SK-N-SH treated with all-trans-retinoic acid at 6 μM for 48 hours (cell line): ENCODE measurements at regions not wholly inside any gene's neighbourhood (a gene's known extent, or its start where the extent isn't known, plus 50 kb on each side); places are given as distances from the start of the nearest gene placed in this dataset.

Source experiments
- ATAC-seq: fragments of 200-7000 bp; cut with Tn5 transposase; 3 replicates; pipeline ENCODE4 v1.9.1; 2020; ENCODE audit warnings: mild to moderate bottlenecking, moderate library complexity
- ARNTL ChIP-seq: fragments of 450-650 bp; formaldehyde crosslinking; IDR thresholded peaks from 2 replicates; pipeline ENCODE4 v1.5.0; 2020; ENCODE audit warnings: low read depth, mild to moderate bottlenecking, moderate library complexity, borderline replicate concordance
- BACH2 ChIP-seq: fragments of 250-450 bp; sonication (Bioruptor Pico); IDR thresholded peaks from 2 replicates; pipeline ENCODE4 v1.9.0; 2021; ENCODE audit warnings: mild to moderate bottlenecking, borderline replicate concordance
- CSDC2 ChIP-seq: fragments of 250-450 bp; sonication (Bioruptor Pico); IDR thresholded peaks from 2 replicates; pipeline ENCODE4 v1.5.0; 2020; ENCODE audit warnings: mild to moderate bottlenecking, moderate library complexity
- ESRRG ChIP-seq: fragments of 250-450 bp; sonication (Bioruptor Pico); IDR thresholded peaks from 2 replicates; pipeline ENCODE4 v1.6.1; 2021; ENCODE audit warnings: mild to moderate bottlenecking
- GLIS3 ChIP-seq: fragments of 250-450 bp; sonication (Bioruptor Pico); IDR thresholded peaks from 2 replicates; pipeline ENCODE4 v1.5.0; 2020; ENCODE audit warnings: mild to moderate bottlenecking, moderate library complexity
- ISL1 ChIP-seq: fragments of 250-450 bp; sonication (Bioruptor Pico); IDR thresholded peaks from 2 replicates; pipeline ENCODE4 v2.1.2; 2022; ENCODE audit warnings: mild to moderate bottlenecking, moderate library complexity
- OSR1 ChIP-seq: fragments of 250-450 bp; sonication (Bioruptor Pico); IDR thresholded peaks from 2 replicates; pipeline ENCODE4 v1.8.0; 2022; ENCODE audit warnings: moderate library complexity, mild to moderate bottlenecking, inconsistent platforms
- PPARA ChIP-seq: fragments of 250-450 bp; sonication (Bioruptor Pico); IDR thresholded peaks from 2 replicates; pipeline ENCODE4 v1.5.0; 2020; ENCODE audit warnings: mild to moderate bottlenecking, borderline replicate concordance
- RARB ChIP-seq: fragments of 250-450 bp; sonication (Bioruptor Pico); IDR thresholded peaks from 2 replicates; pipeline ENCODE4 v1.8.0; 2021; ENCODE audit warnings: mild to moderate bottlenecking, moderate library complexity
- SNAI2 ChIP-seq: fragments of 250-450 bp; sonication (Bioruptor Pico); IDR thresholded peaks from 2 replicates; pipeline ENCODE4 v1.5.0; 2020; ENCODE audit warnings: mild to moderate bottlenecking, moderate library complexity
- TCF4 ChIP-seq: fragments of 250-450 bp; sonication (Bioruptor Pico); IDR thresholded peaks from 2 replicates; pipeline ENCODE4 v1.8.0; 2021; ENCODE audit warnings: mild to moderate bottlenecking, moderate library complexity, borderline replicate concordance
- TOX ChIP-seq: fragments of 250-450 bp; sonication (Bioruptor Pico); IDR thresholded peaks from 2 replicates; pipeline ENCODE4 v1.8.0; 2021; ENCODE audit warnings: mild to moderate bottlenecking, moderate library complexity, borderline replicate concordance
- ZC3H10 ChIP-seq: fragments of 250-450 bp; sonication (Bioruptor Pico); IDR thresholded peaks from 2 replicates; pipeline ENCODE4 v1.5.1; 2021; ENCODE audit warnings: mild to moderate bottlenecking, moderate library complexity
- ZFP3 ChIP-seq: fragments of 250-450 bp; sonication (Bioruptor Pico); IDR thresholded peaks from 2 replicates; pipeline ENCODE4 v1.5.0; 2020; ENCODE audit warnings: mild to moderate bottlenecking, moderate library complexity
- ZFP30 ChIP-seq: fragments of 450-650 bp; formaldehyde crosslinking; IDR thresholded peaks from 2 replicates; pipeline ENCODE4 v1.5.0; 2022; ENCODE audit warnings: mild to moderate bottlenecking, moderate library complexity
- ZNF565 ChIP-seq: fragments of 450-650 bp; formaldehyde crosslinking; conservative IDR thresholded peaks from 2 replicates; pipeline ENCODE4 v1.5.0; 2020; ENCODE audit warnings: low read depth, mild to moderate bottlenecking, moderate library complexity
- ZNF70 ChIP-seq: fragments of 450-650 bp; formaldehyde crosslinking; IDR thresholded peaks from 2 replicates; pipeline ENCODE4 v1.5.0; 2020; ENCODE audit warnings: mild to moderate bottlenecking, moderate library complexity
- ZNF8 ChIP-seq: fragments of 450-650 bp; formaldehyde crosslinking; IDR thresholded peaks from 2 replicates; pipeline ENCODE4 v1.5.0; 2020; ENCODE audit warnings: mild to moderate bottlenecking, moderate library complexity
- TF ChIP-seq, protein P1 (sequence below): fragments of 250-450 bp; sonication (Bioruptor Pico); IDR thresholded peaks from 2 replicates; pipeline ENCODE4 v1.5.1; 2021; ENCODE audit warnings: mild to moderate bottlenecking, moderate library complexity
- TF ChIP-seq, protein P2 (sequence below): fragments of 250-450 bp; sonication (Bioruptor Pico); IDR thresholded peaks from 2 replicates; pipeline ENCODE4 v1.5.0; 2020; ENCODE audit warnings: mild to moderate bottlenecking, moderate library complexity
- TF ChIP-seq, protein P3 (sequence below): fragments of 250-450 bp; sonication (Bioruptor Pico); IDR thresholded peaks from 2 replicates; pipeline ENCODE4 v1.8.0; 2021; ENCODE audit warnings: low read depth, mild to moderate bottlenecking, moderate library complexity, borderline replicate concordance
- TF ChIP-seq, protein P4 (sequence below): fragments of 250-450 bp; sonication (Bioruptor Pico); IDR thresholded peaks from 2 replicates; pipeline ENCODE4 v1.5.1; 2020; ENCODE audit warnings: low read depth, mild to moderate bottlenecking, moderate library complexity
- TF ChIP-seq, protein P5 (sequence below): fragments of 250-450 bp; sonication (Bioruptor Pico); IDR thresholded peaks from 2 replicates; pipeline ENCODE4 v1.8.0; 2020; ENCODE audit warnings: mild to moderate bottlenecking, moderate library complexity, borderline replicate concordance

DNA sequence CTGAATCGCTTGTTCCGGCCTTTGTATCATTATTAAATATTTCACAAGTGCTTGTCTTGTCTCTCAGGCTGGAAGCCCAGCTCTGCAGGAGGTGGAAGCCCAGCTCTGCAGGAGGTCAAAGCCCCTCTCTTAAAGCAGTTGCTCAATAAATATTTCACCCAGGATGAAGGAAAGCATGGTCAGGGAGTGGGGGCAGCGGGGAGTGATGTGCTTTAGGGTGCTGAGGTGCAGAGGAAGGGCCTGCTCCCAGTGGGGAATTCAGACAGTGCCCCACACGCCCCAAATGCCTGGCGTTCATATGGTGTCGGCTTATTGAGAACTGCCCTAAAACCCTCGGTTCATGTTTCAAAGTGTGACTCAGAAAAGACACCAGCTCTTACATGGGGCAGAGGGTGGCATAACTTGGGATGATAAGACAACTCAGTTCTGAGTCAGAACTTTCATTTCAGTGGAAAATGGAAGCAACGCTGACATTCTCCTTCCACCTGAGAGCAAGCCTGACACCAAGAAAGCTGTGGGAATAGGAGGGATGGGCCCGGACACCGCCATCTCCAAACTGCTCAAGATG, 114.3 kb upstream of the DAP start:
- no peak for TF ChIP-seq SNAI2 (CRISPR knock-in tag)
- no peak for TF ChIP-seq ARNTL (CRISPR knock-in tag)
- TF ChIP-seq ZNF70 (CRISPR knock-in tag): no peak
- no peak for TF ChIP-seq ISL1 (CRISPR knock-in tag)
- no peak for TF ChIP-seq ZFP30 (CRISPR knock-in tag)
- no peak for TF ChIP-seq PPARA (CRISPR knock-in tag)
- TF ChIP-seq TCF4 (CRISPR knock-in tag): no peak
- no peak for TF ChIP-seq ESRRG (CRISPR knock-in tag)
- TF ChIP-seq ZNF8 (CRISPR knock-in tag): no peak
- no peak for TF ChIP-seq ZNF565 (CRISPR knock-in tag)
- TF ChIP-seq GLIS3 (CRISPR knock-in tag): no peak
- TF ChIP-seq, protein P1, sequence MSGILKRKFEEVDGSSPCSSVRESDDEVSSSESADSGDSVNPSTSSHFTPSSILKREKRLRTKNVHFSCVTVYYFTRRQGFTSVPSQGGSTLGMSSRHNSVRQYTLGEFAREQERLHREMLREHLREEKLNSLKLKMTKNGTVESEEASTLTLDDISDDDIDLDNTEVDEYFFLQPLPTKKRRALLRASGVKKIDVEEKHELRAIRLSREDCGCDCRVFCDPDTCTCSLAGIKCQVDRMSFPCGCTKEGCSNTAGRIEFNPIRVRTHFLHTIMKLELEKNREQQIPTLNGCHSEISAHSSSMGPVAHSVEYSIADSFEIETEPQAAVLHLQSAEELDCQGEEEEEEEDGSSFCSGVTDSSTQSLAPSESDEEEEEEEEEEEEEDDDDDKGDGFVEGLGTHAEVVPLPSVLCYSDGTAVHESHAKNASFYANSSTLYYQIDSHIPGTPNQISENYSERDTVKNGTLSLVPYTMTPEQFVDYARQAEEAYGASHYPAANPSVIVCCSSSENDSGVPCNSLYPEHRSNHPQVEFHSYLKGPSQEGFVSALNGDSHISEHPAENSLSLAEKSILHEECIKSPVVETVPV (CRISPR knock-in tag): no peak
- TF ChIP-seq ZFP3 (CRISPR knock-in tag): no peak
- TF ChIP-seq, protein P2, sequence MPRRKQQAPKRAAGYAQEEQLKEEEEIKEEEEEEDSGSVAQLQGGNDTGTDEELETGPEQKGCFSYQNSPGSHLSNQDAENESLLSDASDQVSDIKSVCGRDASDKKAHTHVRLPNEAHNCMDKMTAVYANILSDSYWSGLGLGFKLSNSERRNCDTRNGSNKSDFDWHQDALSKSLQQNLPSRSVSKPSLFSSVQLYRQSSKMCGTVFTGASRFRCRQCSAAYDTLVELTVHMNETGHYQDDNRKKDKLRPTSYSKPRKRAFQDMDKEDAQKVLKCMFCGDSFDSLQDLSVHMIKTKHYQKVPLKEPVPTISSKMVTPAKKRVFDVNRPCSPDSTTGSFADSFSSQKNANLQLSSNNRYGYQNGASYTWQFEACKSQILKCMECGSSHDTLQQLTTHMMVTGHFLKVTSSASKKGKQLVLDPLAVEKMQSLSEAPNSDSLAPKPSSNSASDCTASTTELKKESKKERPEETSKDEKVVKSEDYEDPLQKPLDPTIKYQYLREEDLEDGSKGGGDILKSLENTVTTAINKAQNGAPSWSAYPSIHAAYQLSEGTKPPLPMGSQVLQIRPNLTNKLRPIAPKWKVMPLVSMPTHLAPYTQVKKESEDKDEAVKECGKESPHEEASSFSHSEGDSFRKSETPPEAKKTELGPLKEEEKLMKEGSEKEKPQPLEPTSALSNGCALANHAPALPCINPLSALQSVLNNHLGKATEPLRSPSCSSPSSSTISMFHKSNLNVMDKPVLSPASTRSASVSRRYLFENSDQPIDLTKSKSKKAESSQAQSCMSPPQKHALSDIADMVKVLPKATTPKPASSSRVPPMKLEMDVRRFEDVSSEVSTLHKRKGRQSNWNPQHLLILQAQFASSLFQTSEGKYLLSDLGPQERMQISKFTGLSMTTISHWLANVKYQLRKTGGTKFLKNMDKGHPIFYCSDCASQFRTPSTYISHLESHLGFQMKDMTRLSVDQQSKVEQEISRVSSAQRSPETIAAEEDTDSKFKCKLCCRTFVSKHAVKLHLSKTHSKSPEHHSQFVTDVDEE (CRISPR knock-in tag): no peak
- TF ChIP-seq, protein P3, sequence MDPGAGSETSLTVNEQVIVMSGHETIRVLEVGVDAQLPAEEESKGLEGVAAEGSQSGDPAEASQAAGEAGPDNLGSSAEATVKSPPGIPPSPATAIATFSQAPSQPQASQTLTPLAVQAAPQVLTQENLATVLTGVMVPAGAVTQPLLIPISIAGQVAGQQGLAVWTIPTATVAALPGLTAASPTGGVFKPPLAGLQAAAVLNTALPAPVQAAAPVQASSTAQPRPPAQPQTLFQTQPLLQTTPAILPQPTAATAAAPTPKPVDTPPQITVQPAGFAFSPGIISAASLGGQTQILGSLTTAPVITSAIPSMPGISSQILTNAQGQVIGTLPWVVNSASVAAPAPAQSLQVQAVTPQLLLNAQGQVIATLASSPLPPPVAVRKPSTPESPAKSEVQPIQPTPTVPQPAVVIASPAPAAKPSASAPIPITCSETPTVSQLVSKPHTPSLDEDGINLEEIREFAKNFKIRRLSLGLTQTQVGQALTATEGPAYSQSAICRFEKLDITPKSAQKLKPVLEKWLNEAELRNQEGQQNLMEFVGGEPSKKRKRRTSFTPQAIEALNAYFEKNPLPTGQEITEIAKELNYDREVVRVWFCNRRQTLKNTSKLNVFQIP: no peak
- TF ChIP-seq ZC3H10 (CRISPR knock-in tag): no peak
- TF ChIP-seq, protein P4, sequence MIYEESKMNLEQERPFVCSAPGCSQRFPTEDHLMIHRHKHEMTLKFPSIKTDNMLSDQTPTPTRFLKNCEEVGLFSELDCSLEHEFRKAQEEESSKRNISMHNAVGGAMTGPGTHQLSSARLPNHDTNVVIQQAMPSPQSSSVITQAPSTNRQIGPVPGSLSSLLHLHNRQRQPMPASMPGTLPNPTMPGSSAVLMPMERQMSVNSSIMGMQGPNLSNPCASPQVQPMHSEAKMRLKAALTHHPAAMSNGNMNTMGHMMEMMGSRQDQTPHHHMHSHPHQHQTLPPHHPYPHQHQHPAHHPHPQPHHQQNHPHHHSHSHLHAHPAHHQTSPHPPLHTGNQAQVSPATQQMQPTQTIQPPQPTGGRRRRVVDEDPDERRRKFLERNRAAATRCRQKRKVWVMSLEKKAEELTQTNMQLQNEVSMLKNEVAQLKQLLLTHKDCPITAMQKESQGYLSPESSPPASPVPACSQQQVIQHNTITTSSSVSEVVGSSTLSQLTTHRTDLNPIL (CRISPR knock-in tag): no peak
- TF ChIP-seq CSDC2 (CRISPR knock-in tag): no peak
- no peak for TF ChIP-seq TOX (CRISPR knock-in tag)
- peak; percentile 72 for ATAC-seq

DNA sequence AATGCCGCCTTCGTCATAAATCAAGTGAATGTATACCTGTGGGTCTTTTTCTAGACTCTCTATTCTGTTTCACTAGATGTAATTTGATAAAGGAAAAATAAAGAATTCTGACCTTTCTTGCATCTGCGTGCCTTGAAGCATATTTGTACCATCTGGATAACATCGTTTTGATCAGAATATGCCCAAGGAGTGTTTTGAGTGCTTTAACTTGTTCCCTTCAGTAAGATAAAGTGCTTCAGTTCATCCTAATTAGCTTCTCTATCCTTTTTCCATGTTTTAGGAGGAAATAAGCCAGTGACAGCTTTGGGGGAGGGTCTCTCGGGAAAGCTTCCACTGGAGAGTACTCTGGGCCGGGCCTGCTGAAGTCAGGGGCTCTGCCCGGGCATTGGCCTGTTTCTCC, 113.5 kb upstream of the DAP start:
- ATAC-seq: peak; percentile 55

DNA sequence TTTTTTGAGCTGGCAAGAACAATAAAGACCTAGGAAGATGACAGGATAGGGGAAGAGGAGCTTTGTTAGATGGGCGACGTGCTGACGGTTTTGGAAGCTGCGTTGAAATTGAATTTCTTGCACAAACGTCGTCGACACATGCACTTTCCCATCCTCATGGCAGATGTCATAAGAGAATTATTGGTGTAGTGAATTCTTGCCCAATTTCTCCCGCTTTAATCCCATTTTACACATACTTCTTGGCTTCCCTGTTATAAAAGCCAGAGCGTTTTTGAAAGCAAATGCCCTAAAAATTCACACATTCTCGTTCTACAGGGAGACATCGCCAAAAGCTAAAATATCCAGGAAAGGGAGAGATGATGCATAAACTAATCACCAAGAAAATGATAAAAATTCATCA, 109.8 kb upstream of the DAP start:
- ATAC-seq: no peak
- TF ChIP-seq, protein P2 (CRISPR knock-in tag): no peak
- TF ChIP-seq SNAI2 (CRISPR knock-in tag) (no peak), ZNF8 (CRISPR knock-in tag) (no peak), ZFP3 (CRISPR knock-in tag) (no peak), ARNTL (CRISPR knock-in tag) (no peak), ZNF565 (CRISPR knock-in tag) (no peak), ESRRG (CRISPR knock-in tag) (no peak), BACH2 (no peak), RARB (CRISPR knock-in tag) (no peak), CSDC2 (CRISPR knock-in tag) (no peak), OSR1 (CRISPR knock-in tag) (no peak), ZNF70 (CRISPR knock-in tag) (no peak), PPARA (CRISPR knock-in tag) (no peak)
- TF ChIP-seq, protein P5, sequence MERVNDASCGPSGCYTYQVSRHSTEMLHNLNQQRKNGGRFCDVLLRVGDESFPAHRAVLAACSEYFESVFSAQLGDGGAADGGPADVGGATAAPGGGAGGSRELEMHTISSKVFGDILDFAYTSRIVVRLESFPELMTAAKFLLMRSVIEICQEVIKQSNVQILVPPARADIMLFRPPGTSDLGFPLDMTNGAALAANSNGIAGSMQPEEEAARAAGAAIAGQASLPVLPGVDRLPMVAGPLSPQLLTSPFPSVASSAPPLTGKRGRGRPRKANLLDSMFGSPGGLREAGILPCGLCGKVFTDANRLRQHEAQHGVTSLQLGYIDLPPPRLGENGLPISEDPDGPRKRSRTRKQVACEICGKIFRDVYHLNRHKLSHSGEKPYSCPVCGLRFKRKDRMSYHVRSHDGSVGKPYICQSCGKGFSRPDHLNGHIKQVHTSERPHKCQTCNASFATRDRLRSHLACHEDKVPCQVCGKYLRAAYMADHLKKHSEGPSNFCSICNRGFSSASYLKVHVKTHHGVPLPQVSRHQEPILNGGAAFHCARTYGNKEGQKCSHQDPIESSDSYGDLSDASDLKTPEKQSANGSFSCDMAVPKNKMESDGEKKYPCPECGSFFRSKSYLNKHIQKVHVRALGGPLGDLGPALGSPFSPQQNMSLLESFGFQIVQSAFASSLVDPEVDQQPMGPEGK: no peak
- TF ChIP-seq, protein P4 (CRISPR knock-in tag): no peak

More for the DNA sequence above, 113.5 kb upstream of the DAP start:
- TF ChIP-seq GLIS3 (CRISPR knock-in tag): no peak
- no peak for TF ChIP-seq TCF4 (CRISPR knock-in tag)
- TF ChIP-seq OSR1 (CRISPR knock-in tag): no peak
- peak; percentile 56 for TF ChIP-seq ISL1 (CRISPR knock-in tag)
